Peyer's patch (tissue), 4 donors: ENCODE measurements at regions not wholly inside any gene's neighbourhood (a gene's known extent, or its start where the extent isn't known, plus 50 kb on each side); places are given as distances from the start of the nearest gene placed in this dataset.

Experiments
- POLR2A ChIP-seq, 2 donors: fragments of 450-650 bp; IDR thresholded peaks; one replicate each; pipeline ENCODE4 v1.5.1; 2017; ENCODE audit warnings: antibody characterized with exemption in 2 of 2, mild to moderate bottlenecking in 2 of 2, moderate library complexity in 2 of 2
- TF ChIP-seq, protein P1 (sequence below), 6 experiments: fragments of 450-650 bp in 4 of 6; fragments of 200-600 bp in 2 of 6; sonication (generic) in 1 of 6; IDR thresholded peaks; one replicate each; pipeline ENCODE4 v1.5.1; 2017 to 2019; ENCODE audit warnings: antibody characterized with exemption in 6 of 6, mild to moderate bottlenecking in 3 of 6, moderate library complexity in 1 of 6

DNA sequence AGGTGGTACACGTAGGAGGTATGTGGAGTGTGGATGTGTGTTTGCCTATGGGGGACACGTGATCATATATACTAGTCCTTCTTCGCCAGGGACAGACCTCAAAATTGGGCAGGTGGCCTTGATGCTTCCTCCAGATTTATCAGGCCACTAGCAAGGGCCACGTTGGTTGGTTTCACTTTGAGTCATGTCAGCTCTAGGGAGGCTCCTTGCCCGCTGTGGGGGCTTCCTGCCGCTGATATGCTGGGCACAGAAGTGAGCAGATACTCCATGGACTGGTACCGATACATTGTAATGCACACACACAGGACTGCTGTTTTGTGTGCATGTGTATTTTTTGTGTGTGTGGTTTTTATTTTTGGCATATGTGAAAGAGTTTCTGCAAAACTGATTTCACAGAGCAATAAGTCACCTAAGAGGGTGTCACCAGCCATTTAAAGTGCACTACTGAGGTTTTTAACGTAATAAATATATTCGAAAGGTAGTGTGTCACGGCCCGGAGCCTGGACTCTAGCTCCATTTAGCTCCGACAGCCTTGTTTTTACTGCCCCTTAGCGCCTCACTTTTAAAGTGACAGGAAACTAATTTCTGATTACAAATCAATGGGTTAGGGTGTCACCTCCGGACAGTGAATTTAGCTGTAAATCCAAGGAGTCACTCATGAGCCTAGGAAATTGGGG, 605.5 kb upstream of the SALL1 start:
- TF ChIP-seq, protein P1, sequence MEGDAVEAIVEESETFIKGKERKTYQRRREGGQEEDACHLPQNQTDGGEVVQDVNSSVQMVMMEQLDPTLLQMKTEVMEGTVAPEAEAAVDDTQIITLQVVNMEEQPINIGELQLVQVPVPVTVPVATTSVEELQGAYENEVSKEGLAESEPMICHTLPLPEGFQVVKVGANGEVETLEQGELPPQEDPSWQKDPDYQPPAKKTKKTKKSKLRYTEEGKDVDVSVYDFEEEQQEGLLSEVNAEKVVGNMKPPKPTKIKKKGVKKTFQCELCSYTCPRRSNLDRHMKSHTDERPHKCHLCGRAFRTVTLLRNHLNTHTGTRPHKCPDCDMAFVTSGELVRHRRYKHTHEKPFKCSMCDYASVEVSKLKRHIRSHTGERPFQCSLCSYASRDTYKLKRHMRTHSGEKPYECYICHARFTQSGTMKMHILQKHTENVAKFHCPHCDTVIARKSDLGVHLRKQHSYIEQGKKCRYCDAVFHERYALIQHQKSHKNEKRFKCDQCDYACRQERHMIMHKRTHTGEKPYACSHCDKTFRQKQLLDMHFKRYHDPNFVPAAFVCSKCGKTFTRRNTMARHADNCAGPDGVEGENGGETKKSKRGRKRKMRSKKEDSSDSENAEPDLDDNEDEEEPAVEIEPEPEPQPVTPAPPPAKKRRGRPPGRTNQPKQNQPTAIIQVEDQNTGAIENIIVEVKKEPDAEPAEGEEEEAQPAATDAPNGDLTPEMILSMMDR (IDR thresholded peaks at IDR 0.05): no peak
- no peak for TF ChIP-seq POLR2A (IDR thresholded peaks at IDR 0.05)
